HL-60 (cell line): ENCODE measurements at regions not wholly inside any gene's neighbourhood (a gene's known extent, or its start where the extent isn't known, plus 50 kb on each side); places are given as distances from the start of the nearest gene placed in this dataset.

ENCODE experiments used
- DNase-seq, 2 experiments: peaks; one replicate each; pipeline ENCODE4 v3.0.0-alpha.2; 2010 to 2020; ENCODE audit warnings: low read depth in 1 of 2, low spot score in 1 of 2
- H3K27ac ChIP-seq: fragments of 250-450 bp; sonication (Bioruptor Pico); replicated peaks from 2 replicates; pipeline ENCODE4 v1.5.1; 2020; ENCODE audit warnings: mild to moderate bottlenecking, moderate library complexity
- H3K27me3 ChIP-seq: fragments of 250-450 bp; sonication (Bioruptor Pico); 2 replicates; pipeline ENCODE4 v1.5.1; 2021; ENCODE audit warnings: mild to moderate bottlenecking, moderate library complexity; ENCODE audit not compliant: insufficient read depth, poor library complexity, severe bottlenecking
- H3K4me3 ChIP-seq: replicated peaks from 2 replicates; pipeline ENCODE4 v1.5.1; 2011; ENCODE audit warnings: mild to moderate bottlenecking, control low read depth, low read length; ENCODE audit not compliant: insufficient read depth
- CTCF ChIP-seq: IDR thresholded peaks from one replicate; pipeline ENCODE4 v1.5.1; 2011; ENCODE audit warnings: low read length, control low read depth, inconsistent platforms; ENCODE audit not compliant: insufficient read depth
- GABPA ChIP-seq: IDR thresholded peaks from 2 replicates; pipeline ENCODE4 v1.6.1; 2012; ENCODE audit warnings: low read depth
- POLR2AphosphoS5 ChIP-seq: IDR thresholded peaks from 2 replicates; pipeline ENCODE4 v1.6.1; 2012; ENCODE audit warnings: low read depth
- REST ChIP-seq: IDR thresholded peaks from 2 replicates; pipeline ENCODE4 v1.6.1; 2012; ENCODE audit warnings: low read depth; ENCODE audit not compliant: insufficient replicate concordance
- SPI1 ChIP-seq: IDR thresholded peaks from 2 replicates; pipeline ENCODE4 v1.6.1; 2012; ENCODE audit warnings: low read depth, mild to moderate bottlenecking, borderline replicate concordance

GRCh38 chr4:98816816-98817215 is 112.1 kb downstream of the EIF4E start:
- TF ChIP-seq POLR2AphosphoS5, result no peak
- H3K4me3 ChIP-seq, result no peak overlapping the region
- DNase-seq, result no peak
- H3K27me3 ChIP-seq, result no peaks in the 10 kb centered on the region
- no peak overlapping the region for H3K27ac ChIP-seq

GRCh38 chr4:98816386-98816785 is 112.5 kb downstream of the EIF4E start:
- no peaks in the 10 kb centered on the region for H3K27me3 ChIP-seq
- no peak for DNase-seq
- H3K27ac ChIP-seq, result no peak overlapping the region
- H3K4me3 ChIP-seq, result no peak overlapping the region
- no peak for TF ChIP-seq POLR2AphosphoS5
- no peak for TF ChIP-seq GABPA

DNA sequence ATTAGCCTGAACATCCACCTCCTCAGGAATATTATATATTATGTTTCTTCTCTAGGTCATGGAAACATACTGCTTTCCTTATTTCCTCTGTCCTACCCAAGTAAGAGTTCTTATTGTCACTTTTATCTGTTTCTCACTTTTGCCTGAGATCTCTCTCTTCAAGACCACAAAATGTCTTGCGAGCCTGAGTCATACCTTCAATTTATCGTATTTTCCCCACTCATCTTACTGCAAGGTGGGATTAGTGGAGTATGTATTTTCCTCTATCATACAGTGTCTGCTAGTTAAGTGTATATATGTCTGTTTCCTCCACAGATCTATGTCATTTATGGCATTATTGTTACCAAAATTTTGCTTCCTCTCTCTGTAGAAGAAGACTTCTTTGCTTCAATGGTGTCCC is 124.5 kb downstream of the EIF4E start:
- no peak for TF ChIP-seq SPI1
- TF ChIP-seq REST, result no peak
- no peak for TF ChIP-seq GABPA
- no peak for TF ChIP-seq CTCF
- TF ChIP-seq POLR2AphosphoS5, result no peak
- Histone ChIP-seq H3K4me3 (no peak overlapping the region), H3K27ac (no peak overlapping the region), H3K27me3 (no peaks in the 10 kb centered on the region)
- DNase-seq, result no peak

DNA sequence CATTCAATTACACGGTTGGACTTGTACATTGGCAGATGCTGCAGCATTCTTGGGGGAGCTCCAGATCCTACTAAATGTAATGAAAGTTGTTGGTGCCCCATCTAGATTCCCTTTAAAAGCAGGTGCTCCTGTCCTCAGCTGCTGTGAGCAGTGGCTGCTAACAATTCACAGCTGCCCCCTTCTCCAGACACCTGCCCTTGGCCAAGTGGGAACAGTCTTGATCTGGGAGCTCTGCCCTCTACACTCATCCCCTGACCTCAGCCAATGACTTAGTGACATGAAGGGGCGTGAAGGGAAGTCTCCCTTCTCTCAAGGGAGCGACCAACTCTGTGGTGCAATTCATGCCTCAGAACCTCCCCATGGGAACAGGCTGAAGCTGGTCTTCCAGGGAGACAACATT is 125.7 kb downstream of the EIF4E start:
- DNase-seq, result no peak
- no peak for TF ChIP-seq CTCF
- no peak for TF ChIP-seq GABPA
- TF ChIP-seq SPI1, result no peak
- H3K27me3 ChIP-seq, result no peaks in the 10 kb centered on the region
- H3K4me3 ChIP-seq, result no peak overlapping the region
- no peak overlapping the region for H3K27ac ChIP-seq

DNA sequence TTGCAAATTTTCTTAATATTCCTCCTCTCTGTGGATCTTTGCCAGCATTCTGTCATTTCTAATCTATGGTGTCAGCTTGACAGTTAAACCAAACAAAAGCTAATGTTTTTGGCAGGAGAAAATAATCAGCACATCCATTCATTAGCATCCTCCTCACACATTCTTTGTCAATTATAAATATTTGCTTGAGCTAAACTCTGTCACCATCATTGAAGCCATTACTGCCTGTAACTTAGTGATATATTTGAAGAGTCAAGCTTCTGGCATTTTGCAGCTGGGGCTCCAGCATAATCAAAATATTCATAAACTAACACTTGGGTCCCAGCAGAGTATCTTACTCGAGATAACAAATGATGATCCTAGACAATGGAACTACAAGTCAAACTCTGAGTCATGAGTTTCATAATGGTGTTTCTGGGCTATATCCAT is 126.1 kb downstream of the EIF4E start:
- DNase-seq, result no peak
- Histone ChIP-seq H3K4me3 (no peak overlapping the region), H3K27me3 (no peaks in the 10 kb centered on the region), H3K27ac (no peak overlapping the region)
- TF ChIP-seq GABPA, result no peak
- no peak for TF ChIP-seq POLR2AphosphoS5
- no peak for TF ChIP-seq REST
- TF ChIP-seq SPI1, result no peak
- no peak for TF ChIP-seq CTCF
